ENCODE measurements at regions not wholly inside any gene's neighbourhood (a gene's known extent, or its start where the extent isn't known, plus 50 kb on each side); places are given as distances from the start of the nearest gene placed in this dataset.

- no peaks in the 10 kb centered on the region for H3K27me3 ChIP-seq (ENCODE audit: control insufficient read depth in 1 of 2, insufficient read depth in 2 of 2, low read length in 2 of 2)
Measured at GRCh38 chr2:219991116-219991515, 363.7 kb downstream of the SLC4A3 start.

GRCh38 chr2:219995399-219995798 is 368.0 kb downstream of the SLC4A3 start:
- no peak overlapping the region for H3K4me3 ChIP-seq (ENCODE audit: low read depth in 1 of 2, low read length in 2 of 2)
- H3K4me1 ChIP-seq (ENCODE audit: insufficient read depth, low read length): no peaks in the 10 kb centered on the region
- H3K9ac ChIP-seq (ENCODE audit: low read length): no peak overlapping the region
- H3K27ac ChIP-seq (ENCODE audit: low read depth, low read length): no peak overlapping the region
- no peaks in the 10 kb centered on the region for H3K9me3 ChIP-seq (ENCODE audit: low read length)
- no peaks in the 10 kb centered on the region for H3K36me3 ChIP-seq (ENCODE audit: insufficient read depth, low read length)
- no peaks in the 10 kb centered on the region for H3K27me3 ChIP-seq (ENCODE audit: control insufficient read depth in 1 of 2, insufficient read depth in 2 of 2, low read length in 2 of 2)

More at GRCh38 chr2:219991116-219991515, 363.7 kb downstream of the SLC4A3 start:
- no peaks in the 10 kb centered on the region for H3K9me3 ChIP-seq (ENCODE audit: low read length)
- no peak overlapping the region for H3K27ac ChIP-seq (ENCODE audit: low read depth, low read length)
- H3K4me3 ChIP-seq (ENCODE audit: low read depth in 1 of 2, low read length in 2 of 2): no peak overlapping the region
- no peak overlapping the region for H3K9ac ChIP-seq (ENCODE audit: low read length)
- H3K4me1 ChIP-seq (ENCODE audit: insufficient read depth, low read length): no peaks in the 10 kb centered on the region
- no peaks in the 10 kb centered on the region for H3K36me3 ChIP-seq (ENCODE audit: insufficient read depth, low read length)

- no peak overlapping the region for H3K4me3 ChIP-seq (ENCODE audit: low read depth in 1 of 2, low read length in 2 of 2)
- H3K9me3 ChIP-seq (ENCODE audit: low read length): no peaks in the 10 kb centered on the region
- H3K9ac ChIP-seq (ENCODE audit: low read length): no peak overlapping the region
- no peak overlapping the region for H3K27ac ChIP-seq (ENCODE audit: low read depth, low read length)
- H3K27me3 ChIP-seq (ENCODE audit: control insufficient read depth in 1 of 2, insufficient read depth in 2 of 2, low read length in 2 of 2): no peaks in the 10 kb centered on the region
- H3K36me3 ChIP-seq (ENCODE audit: insufficient read depth, low read length): no peaks in the 10 kb centered on the region
- no peaks in the 10 kb centered on the region for H3K4me1 ChIP-seq (ENCODE audit: insufficient read depth, low read length)
Measured at GRCh38 chr2:219995991-219996765, 368.7 kb downstream of the SLC4A3 start.

GRCh38 chr2:219997341-219997851 is 370.0 kb downstream of the SLC4A3 start:
- Histone ChIP-seq H3K27ac (ENCODE audit: low read depth, low read length) (no peak overlapping the region), H3K4me1 (ENCODE audit: insufficient read depth, low read length) (no peaks in the 10 kb centered on the region), H3K9me3 (ENCODE audit: low read length) (no peaks in the 10 kb centered on the region), H3K4me3 (ENCODE audit: low read depth in 1 of 2, low read length in 2 of 2) (no peak overlapping the region), H3K27me3 (ENCODE audit: control insufficient read depth in 1 of 2, insufficient read depth in 2 of 2, low read length in 2 of 2) (no peaks in the 10 kb centered on the region), H3K36me3 (ENCODE audit: insufficient read depth, low read length) (no peaks in the 10 kb centered on the region), H3K9ac (ENCODE audit: low read length) (no peak overlapping the region)

GRCh38 chr2:219998107-219998506 is 370.7 kb downstream of the SLC4A3 start:
- no peaks in the 10 kb centered on the region for H3K4me1 ChIP-seq (ENCODE audit: insufficient read depth, low read length)
- no peak overlapping the region for H3K4me3 ChIP-seq (ENCODE audit: low read depth in 1 of 2, low read length in 2 of 2)
- no peaks in the 10 kb centered on the region for H3K36me3 ChIP-seq (ENCODE audit: insufficient read depth, low read length)
- H3K27me3 ChIP-seq (ENCODE audit: control insufficient read depth in 1 of 2, insufficient read depth in 2 of 2, low read length in 2 of 2): no peaks in the 10 kb centered on the region
- no peak overlapping the region for H3K27ac ChIP-seq (ENCODE audit: low read depth, low read length)
- no peak overlapping the region for H3K9ac ChIP-seq (ENCODE audit: low read length)
- no peaks in the 10 kb centered on the region for H3K9me3 ChIP-seq (ENCODE audit: low read length)

- Histone ChIP-seq H3K4me3 (ENCODE audit: low read depth in 1 of 2, low read length in 2 of 2) (no peak overlapping the region), H3K9me3 (ENCODE audit: low read length) (no peaks in the 10 kb centered on the region), H3K27me3 (ENCODE audit: control insufficient read depth in 1 of 2, insufficient read depth in 2 of 2, low read length in 2 of 2) (no peaks in the 10 kb centered on the region), H3K4me1 (ENCODE audit: insufficient read depth, low read length) (no peaks in the 10 kb centered on the region), H3K36me3 (ENCODE audit: insufficient read depth, low read length) (no peaks in the 10 kb centered on the region), H3K27ac (ENCODE audit: low read depth, low read length) (no peak overlapping the region), H3K9ac (ENCODE audit: low read length) (no peak overlapping the region)
Measured at GRCh38 chr2:219998714-219999227, 371.3 kb downstream of the SLC4A3 start.

GRCh38 chr2:220000080-220000479 is 372.6 kb downstream of the SLC4A3 start:
- Histone ChIP-seq H3K36me3 (ENCODE audit: insufficient read depth, low read length) (no peaks in the 10 kb centered on the region), H3K9ac (ENCODE audit: low read length) (no peak overlapping the region), H3K4me3 (ENCODE audit: low read depth in 1 of 2, low read length in 2 of 2) (no peak overlapping the region), H3K4me1 (ENCODE audit: insufficient read depth, low read length) (no peaks in the 10 kb centered on the region), H3K27ac (ENCODE audit: low read depth, low read length) (no peak overlapping the region), H3K9me3 (ENCODE audit: low read length) (no peaks in the 10 kb centered on the region), H3K27me3 (ENCODE audit: control insufficient read depth in 1 of 2, insufficient read depth in 2 of 2, low read length in 2 of 2) (no peaks in the 10 kb centered on the region)

GRCh38 chr2:220000586-220000985 is 373.2 kb downstream of the SLC4A3 start:
- H3K9me3 ChIP-seq (ENCODE audit: low read length): no peaks in the 10 kb centered on the region
- no peaks in the 10 kb centered on the region for H3K36me3 ChIP-seq (ENCODE audit: insufficient read depth, low read length)
- no peak overlapping the region for H3K9ac ChIP-seq (ENCODE audit: low read length)
- no peaks in the 10 kb centered on the region for H3K27me3 ChIP-seq (ENCODE audit: control insufficient read depth in 1 of 2, insufficient read depth in 2 of 2, low read length in 2 of 2)
- no peak overlapping the region for H3K4me3 ChIP-seq (ENCODE audit: low read depth in 1 of 2, low read length in 2 of 2)
- no peak overlapping the region for H3K27ac ChIP-seq (ENCODE audit: low read depth, low read length)
- H3K4me1 ChIP-seq (ENCODE audit: insufficient read depth, low read length): no peaks in the 10 kb centered on the region

- H3K9me3 ChIP-seq (ENCODE audit: low read length): no peaks in the 10 kb centered on the region
- no peak overlapping the region for H3K4me3 ChIP-seq (ENCODE audit: low read depth in 1 of 2, low read length in 2 of 2)
- H3K27ac ChIP-seq (ENCODE audit: low read depth, low read length): no peak overlapping the region
- H3K27me3 ChIP-seq (ENCODE audit: control insufficient read depth in 1 of 2, insufficient read depth in 2 of 2, low read length in 2 of 2): no peaks in the 10 kb centered on the region
- no peak overlapping the region for H3K9ac ChIP-seq (ENCODE audit: low read length)
- H3K4me1 ChIP-seq (ENCODE audit: insufficient read depth, low read length): no peaks in the 10 kb centered on the region
- H3K36me3 ChIP-seq (ENCODE audit: insufficient read depth, low read length): no peaks in the 10 kb centered on the region
Measured at GRCh38 chr2:220001751-220002150, 374.3 kb downstream of the SLC4A3 start.

- no peaks in the 10 kb centered on the region for H3K9me3 ChIP-seq (ENCODE audit: low read length)
- H3K9ac ChIP-seq (ENCODE audit: low read length): no peak overlapping the region
- no peak overlapping the region for H3K4me3 ChIP-seq (ENCODE audit: low read depth in 1 of 2, low read length in 2 of 2)
- no peaks in the 10 kb centered on the region for H3K4me1 ChIP-seq (ENCODE audit: insufficient read depth, low read length)
- no peaks in the 10 kb centered on the region for H3K27me3 ChIP-seq (ENCODE audit: control insufficient read depth in 1 of 2, insufficient read depth in 2 of 2, low read length in 2 of 2)
- no peaks in the 10 kb centered on the region for H3K36me3 ChIP-seq (ENCODE audit: insufficient read depth, low read length)
- no peak overlapping the region for H3K27ac ChIP-seq (ENCODE audit: low read depth, low read length)
Measured at GRCh38 chr2:220002251-220002650, 374.8 kb downstream of the SLC4A3 start.

- no peak overlapping the region for H3K4me3 ChIP-seq (ENCODE audit: low read depth in 1 of 2, low read length in 2 of 2)
- H3K9me3 ChIP-seq (ENCODE audit: low read length): no peaks in the 10 kb centered on the region
- H3K27ac ChIP-seq (ENCODE audit: low read depth, low read length): no peak overlapping the region
- no peaks in the 10 kb centered on the region for H3K36me3 ChIP-seq (ENCODE audit: insufficient read depth, low read length)
- no peaks in the 10 kb centered on the region for H3K27me3 ChIP-seq (ENCODE audit: control insufficient read depth in 1 of 2, insufficient read depth in 2 of 2, low read length in 2 of 2)
- no peaks in the 10 kb centered on the region for H3K4me1 ChIP-seq (ENCODE audit: insufficient read depth, low read length)
- H3K9ac ChIP-seq (ENCODE audit: low read length): no peak overlapping the region
Measured at GRCh38 chr2:220002699-220003098, 375.3 kb downstream of the SLC4A3 start.

- Histone ChIP-seq H3K9me3 (ENCODE audit: low read length) (no peaks in the 10 kb centered on the region), H3K4me1 (ENCODE audit: insufficient read depth, low read length) (no peaks in the 10 kb centered on the region), H3K27me3 (ENCODE audit: control insufficient read depth in 1 of 2, insufficient read depth in 2 of 2, low read length in 2 of 2) (no peaks in the 10 kb centered on the region), H3K27ac (ENCODE audit: low read depth, low read length) (no peak overlapping the region), H3K9ac (ENCODE audit: low read length) (no peak overlapping the region), H3K36me3 (ENCODE audit: insufficient read depth, low read length) (no peaks in the 10 kb centered on the region), H3K4me3 (ENCODE audit: low read depth in 1 of 2, low read length in 2 of 2) (no peak overlapping the region)
Measured at GRCh38 chr2:220005362-220005761, 377.9 kb downstream of the SLC4A3 start.

All from muscle layer of colon (tissue), 2 donors.